IMR-90 (cell line): ENCODE measurements at regions not wholly inside any gene's neighbourhood (a gene's known extent, or its start where the extent isn't known, plus 50 kb on each side); places are given as distances from the start of the nearest gene placed in this dataset.

ENCODE experiments used
- ATAC-seq: fragments of 200-7000 bp; cut with Tn5 transposase; 2 replicates; pipeline ENCODE4 v1.9.1; 2020; ENCODE audit warnings: low read depth, mild to moderate bottlenecking, moderate library complexity
- BruUV-seq: library from RNA; stranded (reverse); fragments of 400-500 nt; replicated peaks from 2 replicates; lab custom pipeline; 2021; lab: Mats Ljungman, UMichigan
- CTCF ChIA-PET: fragments of 300-600 bp; formaldehyde crosslinking; extraction: SDS; loops from one replicate; lab custom pipeline; 2021; ENCODE audit warnings: antibody characterized with exemption; lab: Yijun Ruan, JAX
- POLR2A ChIA-PET: fragments of 300-600 bp; sonication (Branson Sonifier 250); formaldehyde crosslinking; loops from one replicate; lab custom pipeline; 2022; ENCODE audit warnings: antibody characterized with exemption; ENCODE audit not compliant: unreplicated experiment; lab: Charles Lee
- DNase-seq: peaks from one replicate; pipeline ENCODE4 v3.0.0; 2013
- H2AFZ ChIP-seq: replicated peaks from 2 replicates; pipeline ENCODE3; 2013; ENCODE audit warnings: low read length, mild to moderate bottlenecking; ENCODE audit not compliant: poor library complexity
- H2AK5ac ChIP-seq: 2 replicates; pipeline ENCODE4 v1.6.1; 2013; ENCODE audit warnings: low read depth, low read length, inconsistent platforms
- H2AK9ac ChIP-seq: replicated peaks from 2 replicates; pipeline ENCODE3; 2013; ENCODE audit warnings: mild to moderate bottlenecking, low read depth, low read length, moderate library complexity; ENCODE audit not compliant: poor library complexity
- H2BK120ac ChIP-seq: 2 replicates; pipeline ENCODE4 v1.6.1; 2013; ENCODE audit warnings: low read depth, low read length, inconsistent platforms
- H2BK15ac ChIP-seq: 3 replicates; pipeline ENCODE4 v1.6.1; 2013; ENCODE audit warnings: low read depth, low read length, inconsistent platforms
- H2BK20ac ChIP-seq: 2 replicates; pipeline ENCODE4 v1.6.1; 2013; ENCODE audit warnings: low read depth, mild to moderate bottlenecking, inconsistent platforms, low read length, moderate library complexity
- H2BK5ac ChIP-seq: 2 replicates; pipeline ENCODE4 v1.6.1; 2013; ENCODE audit warnings: mild to moderate bottlenecking, low read depth, low read length, inconsistent platforms; ENCODE audit not compliant: poor library complexity, severe bottlenecking
- H3K14ac ChIP-seq: replicated peaks from 2 replicates; pipeline ENCODE4 v1.6.1; 2013; ENCODE audit warnings: low read depth, low read length, inconsistent platforms
- H3K18ac ChIP-seq: 2 replicates; pipeline ENCODE4 v1.6.1; 2013; ENCODE audit warnings: low read depth, low read length, control low read depth
- H3K23ac ChIP-seq: 2 replicates; pipeline ENCODE4 v1.6.1; 2013; ENCODE audit warnings: low read depth, low read length, inconsistent platforms
- H3K27ac ChIP-seq: 2 replicates; pipeline ENCODE4 v1.5.1; 2013; ENCODE audit warnings: mild to moderate bottlenecking, control low read depth, low read length; ENCODE audit not compliant: insufficient read depth
- H3K27me3 ChIP-seq: 2 replicates; pipeline ENCODE4 v1.6.1; 2013; ENCODE audit warnings: low read length; ENCODE audit not compliant: control insufficient read depth, insufficient read depth
- H3K36me3 ChIP-seq: 2 replicates; pipeline ENCODE4 v1.6.1; 2013; ENCODE audit warnings: low read length, mixed read lengths; ENCODE audit not compliant: control insufficient read depth, insufficient read depth
- H3K4ac ChIP-seq: 2 replicates; pipeline ENCODE4 v1.6.1; 2013; ENCODE audit warnings: low read depth, low read length, inconsistent platforms
- H3K4me1 ChIP-seq: 2 replicates; pipeline ENCODE4 v1.6.1; 2013; ENCODE audit warnings: low read length, mixed read lengths; ENCODE audit not compliant: control insufficient read depth, insufficient read depth
- H3K4me2 ChIP-seq: 2 replicates; pipeline ENCODE4 v1.6.1; 2013; ENCODE audit warnings: low read depth, mild to moderate bottlenecking, control low read depth, low read length, moderate library complexity
- H3K4me3 ChIP-seq: 2 replicates; pipeline ENCODE4 v1.5.1; 2013; ENCODE audit warnings: low read depth, mild to moderate bottlenecking, control low read depth, low read length, moderate library complexity; ENCODE audit not compliant: insufficient read depth
- H3K56ac ChIP-seq: 2 replicates; pipeline ENCODE4 v1.6.1; 2013; ENCODE audit warnings: low read length, inconsistent platforms; ENCODE audit not compliant: insufficient read depth; ENCODE audit errors: extremely low read depth
- H3K79me1 ChIP-seq, 2 experiments: 2 replicates each; pipeline ENCODE4 v1.6.1; 2013; ENCODE audit warnings: low read length in 2 of 2, inconsistent platforms in 1 of 2, low read depth in 1 of 2
- H3K9ac ChIP-seq: 2 replicates; pipeline ENCODE4 v1.6.1; 2013; ENCODE audit warnings: low read depth, low read length, control low read depth
- H3K9me1 ChIP-seq: 2 replicates; pipeline ENCODE4 v1.6.1; 2013; ENCODE audit warnings: low read length, inconsistent platforms; ENCODE audit not compliant: insufficient read depth
- H3K9me3 ChIP-seq: 2 replicates; pipeline ENCODE4 v1.6.1; 2013; ENCODE audit warnings: low read length; ENCODE audit not compliant: control insufficient read depth, insufficient read depth
- H4K20me1 ChIP-seq: 2 replicates; pipeline ENCODE4 v1.6.1; 2013; ENCODE audit warnings: low read length, inconsistent platforms; ENCODE audit not compliant: insufficient read depth
- H4K5ac ChIP-seq: 2 replicates; pipeline ENCODE4 v1.6.1; 2013; ENCODE audit warnings: mild to moderate bottlenecking, low read depth, low read length, control low read depth
- H4K8ac ChIP-seq, 2 experiments: 2 replicates each; pipeline ENCODE4 v1.6.1; 2013; ENCODE audit warnings: low read depth in 2 of 2, low read length in 2 of 2, control low read depth in 1 of 2, inconsistent platforms in 1 of 2
- H4K91ac ChIP-seq: 2 replicates; pipeline ENCODE4 v1.6.1; 2013; ENCODE audit warnings: low read depth, low read length, inconsistent platforms; ENCODE audit not compliant: insufficient read depth
- BHLHE40 ChIP-seq: fragments of 150-350 bp; IDR thresholded peaks from 2 replicates; pipeline ENCODE4 v1.6.1; 2016; ENCODE audit warnings: mild to moderate bottlenecking, low read depth, low read length
- MXI1 ChIP-seq: IDR thresholded peaks from 2 replicates; pipeline ENCODE4 v1.6.1; 2012; ENCODE audit warnings: low read depth, mild to moderate bottlenecking, low read length, moderate library complexity, borderline replicate concordance
- NFE2L2 ChIP-seq: fragments of 150-350 bp; IDR thresholded peaks from 2 replicates; pipeline ENCODE4 v1.6.1; 2016; ENCODE audit warnings: low read depth, mild to moderate bottlenecking, low read length
- WGBS, 2 experiments: methylation state at CpG; one replicate each; pipeline versions ENCODE4 v1.1.5 to v1.1.7; 2013; ENCODE audit warnings: missing lambda C conversion rate in 2 of 2; ENCODE audit not compliant: insufficient read length in 1 of 2; ENCODE audit errors: extremely low coverage in 2 of 2; 5-methylcytosine and 5-hydroxymethylcytosine counted together
- dilution Hi-C: fragments of 300-500 bp; cut with HindIII; formaldehyde crosslinking; loops from one replicate; pipeline ENCODE4 v1.14.3; 2018; ENCODE audit warnings: low sequenced_read_pairs; ENCODE audit not compliant: unreplicated experiment
- in situ Hi-C: fragments of 300-500 bp; cut with MboI; formaldehyde crosslinking; loops from 3 replicates; pipeline ENCODE4 v1.14.3; 2019; ENCODE audit warnings: low sequenced_read_pairs, inconsistent platforms, mixed read lengths
- intact Hi-C: fragments of 100-400 bp; cut with micrococcal nuclease; formaldehyde crosslinking; loops from 2 replicates; pipeline ENCODE4 v1.10.0; 2022

- Histone ChIP-seq H4K8ac (no peak overlapping the region), H3K27ac (no peak overlapping the region), H3K14ac (no peak overlapping the region), H2BK20ac (no peak overlapping the region), H3K27me3 (peaks cover 6% of the 10 kb centered on the region), H2AFZ (no peak overlapping the region), H3K56ac (no peak overlapping the region), H4K5ac (no peak overlapping the region), H3K9me1 (no peaks in the 10 kb centered on the region), H2AK5ac (no peak overlapping the region), H4K20me1 (no peaks in the 10 kb centered on the region), H3K4ac (no peak overlapping the region), H3K36me3 (no peaks in the 10 kb centered on the region), H2BK15ac (no peak overlapping the region), H3K4me3 (no peak overlapping the region), H2BK5ac (no peak overlapping the region), H2AK9ac (no peak overlapping the region), H3K9me3 (no peaks in the 10 kb centered on the region), H3K4me1 (peaks cover 1% of the 10 kb centered on the region; the same call in 1 of the 2 replicates), H2BK120ac (no peak overlapping the region), H3K4me2 (no peak overlapping the region), H3K23ac (no peak overlapping the region), H3K18ac (no peak overlapping the region), H4K91ac (no peak overlapping the region), H3K9ac (no peak overlapping the region), H3K79me1 (no peaks in the 10 kb centered on the region)
- ATAC-seq (no peak), DNase-seq (no peak)
- dilution Hi-C loops (no loop called here), in situ Hi-C loops (no loop called here), intact Hi-C loops (no loop called here)
- no TSS peak for BruUV-seq
- ChIA-PET CTCF (no interaction called here), POLR2A (no interaction called here)
- 100% methylated on average over 2 of the region's 5 CpGs; no CpG with 5 or more reads in 1 of the 2 experiments for WGBS, 2 experiments
- no peak for TF ChIP-seq MXI1
- TF ChIP-seq BHLHE40: no peak
- no peak for TF ChIP-seq NFE2L2
Observed at GRCh38 chr1:228989676-228989991, 254.4 kb downstream of the RHOU start.
